DOHH2 (cell line): ENCODE measurements at regions not wholly inside any gene's neighbourhood (a gene's known extent, or its start where the extent isn't known, plus 50 kb on each side); places are given as distances from the start of the nearest gene placed in this dataset.

Source experiments
- H3F3A ChIP-seq: fragments of 200-600 bp; sonication (generic), shearing (Covaris generic); 2 replicates; pipeline ENCODE4 v1.6.0; 2016; ENCODE audit warnings: antibody characterized with exemption, mild to moderate bottlenecking; ENCODE audit not compliant: control insufficient read depth, insufficient read depth
- H3K27ac ChIP-seq: fragments of 200-600 bp; sonication (generic); 2 replicates; pipeline ENCODE4 v1.5.1; 2014; ENCODE audit warnings: low read depth, mild to moderate bottlenecking, low read length, moderate library complexity
- H3K27me3 ChIP-seq: fragments of 200-600 bp; sonication (generic); 2 replicates; pipeline ENCODE4 v1.6.1; 2014; ENCODE audit warnings: mild to moderate bottlenecking, low read length, mixed read lengths; ENCODE audit not compliant: control insufficient read depth
- H3K36me3 ChIP-seq: fragments of 200-600 bp; sonication (generic); 2 replicates; pipeline ENCODE4 v1.6.1; 2014; ENCODE audit warnings: mild to moderate bottlenecking, low read length, moderate library complexity, mixed read lengths; ENCODE audit not compliant: control insufficient read depth
- H3K4me1 ChIP-seq: fragments of 200-600 bp; sonication (generic); 2 replicates; pipeline ENCODE4 v1.6.1; 2014; ENCODE audit warnings: mild to moderate bottlenecking, low read length, mixed read lengths; ENCODE audit not compliant: control insufficient read depth
- H3K4me2 ChIP-seq: fragments of 200-600 bp; sonication (generic); 2 replicates; pipeline ENCODE4 v1.6.0; 2014; ENCODE audit warnings: mild to moderate bottlenecking, low read length, moderate library complexity
- H3K4me3 ChIP-seq: fragments of 200-600 bp; sonication (generic); 2 replicates; pipeline ENCODE4 v1.5.1; 2014; ENCODE audit warnings: mild to moderate bottlenecking, low read length, mixed read lengths
- H3K79me2 ChIP-seq: fragments of 200-600 bp; sonication (generic); 2 replicates; pipeline ENCODE4 v1.6.1; 2014; ENCODE audit warnings: mild to moderate bottlenecking, low read length, mixed read lengths; ENCODE audit not compliant: control insufficient read depth
- H3K9me2 ChIP-seq: fragments of 200-600 bp; sonication (generic); replicated peaks from 2 replicates; pipeline ENCODE4 v1.6.1; 2014; ENCODE audit warnings: mild to moderate bottlenecking, low read length, mixed read lengths; ENCODE audit not compliant: control insufficient read depth
- H3K9me3 ChIP-seq: fragments of 200-600 bp; sonication (generic); 2 replicates; pipeline ENCODE4 v1.6.1; 2014; ENCODE audit warnings: antibody characterized with exemption, low read length, mixed read lengths; ENCODE audit not compliant: control insufficient read depth, insufficient read depth
- H4K20me1 ChIP-seq: fragments of 200-600 bp; sonication (generic); 2 replicates; pipeline ENCODE4 v1.6.0; 2014; ENCODE audit warnings: low read depth, mild to moderate bottlenecking, antibody characterized with exemption, low read length, moderate library complexity; ENCODE audit not compliant: control insufficient read depth, insufficient read depth
- EZH2phosphoT487 ChIP-seq: fragments of 200-600 bp; sonication (generic); IDR thresholded peaks from 2 replicates; pipeline ENCODE4 v1.6.1; 2017; ENCODE audit warnings: borderline replicate concordance, mild to moderate bottlenecking, antibody characterized with exemption, low read length, moderate library complexity, mixed read lengths
- TF ChIP-seq, protein P1 (sequence below): fragments of 200-600 bp; sonication (generic); IDR thresholded peaks from one replicate; pipeline ENCODE4 v1.5.1; 2014; ENCODE audit warnings: antibody characterized with exemption, mild to moderate bottlenecking, low read depth, low read length; ENCODE audit not compliant: poor library complexity, severe bottlenecking

DNA sequence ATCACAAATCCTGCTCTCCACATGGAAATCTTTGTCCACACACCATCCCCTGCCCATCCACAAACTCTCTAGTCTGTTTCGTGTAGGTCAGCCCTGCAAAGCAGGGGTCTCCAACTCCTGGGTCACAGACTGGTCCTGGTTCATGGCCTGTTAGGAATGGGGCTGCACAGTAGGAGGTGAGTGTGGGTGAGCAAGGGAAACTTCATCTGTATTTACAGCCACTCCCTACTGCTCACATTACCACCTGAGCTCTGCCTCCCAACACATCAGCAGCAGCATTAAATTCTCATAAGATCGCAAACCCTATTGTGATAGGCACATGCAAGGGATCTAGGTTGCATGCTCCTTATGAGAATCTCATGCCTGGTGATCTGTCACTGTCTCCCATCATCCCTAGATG, 242.1 kb downstream of the FGFR2 start:
- Histone ChIP-seq H3K9me2 (no peaks in the 10 kb centered on the region), H3K79me2 (no peaks in the 10 kb centered on the region)

DNA sequence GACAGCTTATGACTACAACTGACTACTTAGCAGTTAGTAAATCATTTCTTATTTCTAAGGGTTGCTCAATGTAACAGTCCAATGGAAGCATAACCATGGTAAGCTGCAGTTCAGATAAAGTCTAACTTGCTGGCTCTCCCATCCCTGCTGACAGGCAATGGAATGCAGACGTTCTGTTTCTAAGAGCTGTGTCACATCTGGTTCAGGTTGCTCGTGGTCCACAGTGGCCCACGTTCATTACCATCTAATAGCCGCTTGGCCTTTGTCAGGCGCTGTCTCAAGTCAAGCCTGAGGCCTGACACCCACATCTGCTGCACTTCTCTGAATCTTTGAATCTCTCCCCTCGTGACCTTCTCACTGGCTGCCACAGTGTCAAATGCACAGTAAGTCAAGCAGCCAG, 240.8 kb downstream of the FGFR2 start:
- H3K36me3 ChIP-seq, result no peaks in the 10 kb centered on the region
- H3F3A ChIP-seq, result no peaks in the 10 kb centered on the region
- no peaks in the 10 kb centered on the region for H4K20me1 ChIP-seq
- no peak overlapping the region for H3K27ac ChIP-seq
- no peaks in the 10 kb centered on the region for H3K79me2 ChIP-seq
- H3K9me2 ChIP-seq, result no peaks in the 10 kb centered on the region
- H3K4me1 ChIP-seq, result no peaks in the 10 kb centered on the region
- no peaks in the 10 kb centered on the region for H3K9me3 ChIP-seq
- H3K4me2 ChIP-seq, result no peak overlapping the region
- no peak overlapping the region for H3K4me3 ChIP-seq
- TF ChIP-seq, protein P1, sequence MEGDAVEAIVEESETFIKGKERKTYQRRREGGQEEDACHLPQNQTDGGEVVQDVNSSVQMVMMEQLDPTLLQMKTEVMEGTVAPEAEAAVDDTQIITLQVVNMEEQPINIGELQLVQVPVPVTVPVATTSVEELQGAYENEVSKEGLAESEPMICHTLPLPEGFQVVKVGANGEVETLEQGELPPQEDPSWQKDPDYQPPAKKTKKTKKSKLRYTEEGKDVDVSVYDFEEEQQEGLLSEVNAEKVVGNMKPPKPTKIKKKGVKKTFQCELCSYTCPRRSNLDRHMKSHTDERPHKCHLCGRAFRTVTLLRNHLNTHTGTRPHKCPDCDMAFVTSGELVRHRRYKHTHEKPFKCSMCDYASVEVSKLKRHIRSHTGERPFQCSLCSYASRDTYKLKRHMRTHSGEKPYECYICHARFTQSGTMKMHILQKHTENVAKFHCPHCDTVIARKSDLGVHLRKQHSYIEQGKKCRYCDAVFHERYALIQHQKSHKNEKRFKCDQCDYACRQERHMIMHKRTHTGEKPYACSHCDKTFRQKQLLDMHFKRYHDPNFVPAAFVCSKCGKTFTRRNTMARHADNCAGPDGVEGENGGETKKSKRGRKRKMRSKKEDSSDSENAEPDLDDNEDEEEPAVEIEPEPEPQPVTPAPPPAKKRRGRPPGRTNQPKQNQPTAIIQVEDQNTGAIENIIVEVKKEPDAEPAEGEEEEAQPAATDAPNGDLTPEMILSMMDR, result no peak
- no peak for TF ChIP-seq EZH2phosphoT487
- no peaks in the 10 kb centered on the region for H3K27me3 ChIP-seq

More for the DNA sequence above, 242.1 kb downstream of the FGFR2 start:
- no peak overlapping the region for H3K4me3 ChIP-seq
- no peaks in the 10 kb centered on the region for H4K20me1 ChIP-seq
- H3K9me3 ChIP-seq, result no peaks in the 10 kb centered on the region
- H3K4me2 ChIP-seq, result no peak overlapping the region
- no peaks in the 10 kb centered on the region for H3K27me3 ChIP-seq
- no peaks in the 10 kb centered on the region for H3F3A ChIP-seq
- no peak overlapping the region for H3K27ac ChIP-seq
- H3K4me1 ChIP-seq, result no peaks in the 10 kb centered on the region
- no peaks in the 10 kb centered on the region for H3K36me3 ChIP-seq
- TF ChIP-seq EZH2phosphoT487, result no peak

GRCh38 chr10:121362026-121362425, 236.2 kb downstream of the FGFR2 start:
- no peak overlapping the region for H3K4me3 ChIP-seq
- H3K4me2 ChIP-seq, result no peak overlapping the region
- TF ChIP-seq, protein P1, result no peak
- TF ChIP-seq EZH2phosphoT487, result no peak

GRCh38 chr10:121365566-121365965, 232.7 kb downstream of the FGFR2 start:
- Histone ChIP-seq H3K4me1 (no peaks in the 10 kb centered on the region), H3K9me3 (no peaks in the 10 kb centered on the region), H3K4me3 (no peak overlapping the region), H3K27me3 (no peaks in the 10 kb centered on the region), H3K27ac (no peak overlapping the region), H3K4me2 (no peak overlapping the region), H3F3A (no peaks in the 10 kb centered on the region), H3K36me3 (no peaks in the 10 kb centered on the region), H4K20me1 (no peaks in the 10 kb centered on the region), H3K79me2 (no peaks in the 10 kb centered on the region), H3K9me2 (no peaks in the 10 kb centered on the region)
- no peak for TF ChIP-seq EZH2phosphoT487
- TF ChIP-seq, protein P1, result no peak

More at GRCh38 chr10:121362026-121362425, 236.2 kb downstream of the FGFR2 start:
- H3K27ac ChIP-seq, result no peak overlapping the region
- no peaks in the 10 kb centered on the region for H3K9me3 ChIP-seq
- H3K27me3 ChIP-seq, result no peaks in the 10 kb centered on the region
- H3F3A ChIP-seq, result no peaks in the 10 kb centered on the region
- no peaks in the 10 kb centered on the region for H3K4me1 ChIP-seq
- no peaks in the 10 kb centered on the region for H4K20me1 ChIP-seq
- H3K79me2 ChIP-seq, result no peaks in the 10 kb centered on the region
- H3K9me2 ChIP-seq, result no peaks in the 10 kb centered on the region
- no peaks in the 10 kb centered on the region for H3K36me3 ChIP-seq
